Stomach (tissue), 8 donors: ENCODE measurements at regions not wholly inside any gene's neighbourhood (a gene's known extent, or its start where the extent isn't known, plus 50 kb on each side); places are given as distances from the start of the nearest gene placed in this dataset.

Experiments used
- DNase-seq, 2 donors: peaks; one replicate each; pipeline versions ENCODE4 v3.0.0 to v3.0.0-alpha.2; 2013 to 2019
- H3K27ac ChIP-seq, 5 donors: fragments of 200-600 bp in 4 of 5; sonication (generic) in 4 of 5; one replicate each; pipeline ENCODE4 v1.5.1; 2013 to 2019; ENCODE audit warnings: mild to moderate bottlenecking in 1 of 5, moderate library complexity in 1 of 5
- H3K27me3 ChIP-seq, 3 donors: fragments of 200-600 bp; sonication (generic); one replicate each; pipeline ENCODE4 v1.5.1; 2017 to 2019; ENCODE audit warnings: mixed run types in 1 of 3
- H3K36me3 ChIP-seq, 4 donors: fragments of 200-600 bp; sonication (generic); 1 replicate in 3 of 4; 2 replicates in 1 of 4; pipeline ENCODE4 v1.5.1; 2016 to 2019
- H3K4me1 ChIP-seq, 4 donors: fragments of 200-600 bp; sonication (generic); one replicate each; pipeline ENCODE4 v1.5.1; 2016 to 2019
- H3K4me3 ChIP-seq, 4 donors: fragments of 200-600 bp; sonication (generic) in 3 of 4; one replicate each; pipeline ENCODE4 v1.5.1; 2016 to 2019; ENCODE audit warnings: mild to moderate bottlenecking in 1 of 4
- H3K9me3 ChIP-seq, 4 donors: fragments of 200-600 bp; sonication (generic); one replicate each; pipeline ENCODE4 v1.5.1; 2016 to 2019
- CTCF ChIP-seq, 7 experiments: fragments of 450-650 bp in 4 of 7; fragments of 200-600 bp in 3 of 7; sonication (generic) in 3 of 7; IDR thresholded peaks; one replicate each; pipeline ENCODE4 v1.5.1; 2016 to 2019; ENCODE audit warnings: antibody characterized with exemption in 7 of 7, control low read depth in 2 of 7, mild to moderate bottlenecking in 1 of 7
- EP300 ChIP-seq: sonication (generic); formaldehyde crosslinking; IDR thresholded peaks from one replicate; pipeline ENCODE4 v1.6.1; 2017; ENCODE audit warnings: antibody characterized with exemption
- POLR2A ChIP-seq, 4 donors: fragments of 450-650 bp; IDR thresholded peaks; one replicate each; pipeline ENCODE4 v1.6.1; 2016; ENCODE audit warnings: antibody characterized with exemption in 4 of 4, control low read depth in 2 of 4, mild to moderate bottlenecking in 1 of 4, moderate library complexity in 1 of 4
- POLR2AphosphoS5 ChIP-seq, 3 donors: sonication (generic); formaldehyde crosslinking; IDR thresholded peaks; one replicate each; pipeline ENCODE4 v1.6.1; 2016; ENCODE audit warnings: antibody characterized with exemption in 3 of 3
- WGBS, 5 donors: extraction: QIAGEN DNeasy Blood & Tissue Kit in 3 of 5; methylation state at CpG; one replicate each; pipeline versions ENCODE4 v1.1.5 to v1.1.7; 2013 to 2018; 5-methylcytosine and 5-hydroxymethylcytosine counted together
- intact Hi-C: fragments of 100-400 bp; cut with DNase I; formaldehyde crosslinking; loops from one replicate; pipeline ENCODE4 v1.15.1; 2023; ENCODE audit warnings: low total_unique reads
- donor health status: healthy with polysubstance abuse.
- donor health status: Bipolar disorder and iron deficiency.
- donor health status: healthy.

GRCh38 chr7:156510966-156511365 lies 129.6 kb upstream of the RNF32 start:
- no peak for DNase-seq
- H3K4me1 ChIP-seq, result no peaks in the 10 kb centered on the region
- no peaks in the 10 kb centered on the region for H3K27me3 ChIP-seq
- TF ChIP-seq POLR2A (IDR thresholded peaks at IDR 0.05) (no peak), POLR2AphosphoS5 (IDR thresholded peaks at IDR 0.05) (no peak), CTCF (IDR thresholded peaks at IDR 0.05) (no peak), EP300 (no peak)
- no peak overlapping the region for H3K4me3 ChIP-seq
- H3K27ac ChIP-seq, result no peak overlapping the region
- no peaks in the 10 kb centered on the region for H3K36me3 ChIP-seq
- H3K9me3 ChIP-seq, result peaks cover 0 to 30% (median 19%) of the 10 kb centered on the region in 4 donors
- intact Hi-C loops, result no loop called here

- WGBS, 5 donors, result 92 to 96% (median 94%) methylated on average over 3 of the region's 3 CpGs
- Histone ChIP-seq H3K27ac (no peak overlapping the region), H3K9me3 (peaks cover 0 to 30% (median 19%) of the 10 kb centered on the region in 4 donors), H3K36me3 (no peaks in the 10 kb centered on the region), H3K27me3 (no peaks in the 10 kb centered on the region), H3K4me3 (no peak overlapping the region), H3K4me1 (no peaks in the 10 kb centered on the region)
- no peak for DNase-seq
- intact Hi-C loops, result no loop called here
- no peak for TF ChIP-seq POLR2A (IDR thresholded peaks at IDR 0.05)
- no peak for TF ChIP-seq CTCF (IDR thresholded peaks at IDR 0.05)
- no peak for TF ChIP-seq EP300
- no peak for TF ChIP-seq POLR2AphosphoS5 (IDR thresholded peaks at IDR 0.05)
These were observed 131.4 kb upstream of the RNF32 start for GRCh38 chr7:156509216-156509615.

- 86 to 96% (median 93%) methylated on average over 10 of the region's 10 CpGs for WGBS, 5 donors
- intact Hi-C loops, result no loop called here
- no peak for TF ChIP-seq CTCF (IDR thresholded peaks at IDR 0.05)
- no peak for TF ChIP-seq EP300
- TF ChIP-seq POLR2AphosphoS5 (IDR thresholded peaks at IDR 0.05), result no peak
- TF ChIP-seq POLR2A (IDR thresholded peaks at IDR 0.05), result no peak
- peaks cover 0 to 20% (median 6%) of the 10 kb centered on the region in 4 donors for H3K9me3 ChIP-seq
- H3K36me3 ChIP-seq, result no peaks in the 10 kb centered on the region
- no peak overlapping the region for H3K27ac ChIP-seq
- no peaks in the 10 kb centered on the region for H3K27me3 ChIP-seq
- no peak overlapping the region for H3K4me3 ChIP-seq
- H3K4me1 ChIP-seq, result no peaks in the 10 kb centered on the region
- DNase-seq, result no peak
These were observed 134.7 kb upstream of the RNF32 start for GRCh38 chr7:156505876-156506275.

GRCh38 chr7:156504687-156505545 lies 135.7 kb upstream of the RNF32 start:
- WGBS, 5 donors, result 64 to 81% (median 66%) methylated on average over 23 to 27 of the region's 27 CpGs
- peak in 1 of 2 donors; percentile 27 for DNase-seq

More at GRCh38 chr7:156504687-156505545, 135.7 kb upstream of the RNF32 start:
- H3K36me3 ChIP-seq, result no peaks in the 10 kb centered on the region
- H3K9me3 ChIP-seq, result peaks cover 0 to 17% (median 3%) of the 10 kb centered on the region in 4 donors
- no peaks in the 10 kb centered on the region for H3K27me3 ChIP-seq
- H3K27ac ChIP-seq, result no peak overlapping the region
- no peak overlapping the region for H3K4me3 ChIP-seq
- H3K4me1 ChIP-seq, result no peaks in the 10 kb centered on the region
- TF ChIP-seq POLR2A (IDR thresholded peaks at IDR 0.05), result no peak
- no peak for TF ChIP-seq POLR2AphosphoS5 (IDR thresholded peaks at IDR 0.05)
- TF ChIP-seq CTCF (IDR thresholded peaks at IDR 0.05), result no peak
- TF ChIP-seq EP300, result no peak
- intact Hi-C loops, result no loop called here
